HUES48 (cell line): ENCODE measurements at regions not wholly inside any gene's neighbourhood (a gene's known extent, or its start where the extent isn't known, plus 50 kb on each side); places are given as distances from the start of the nearest gene placed in this dataset.

Experiments
- H3K27ac ChIP-seq: one replicate; pipeline ENCODE4 v1.7.0; 2013; ENCODE audit warnings: low read depth, low read length, inconsistent platforms
- H3K27me3 ChIP-seq: 2 replicates; pipeline ENCODE4 v1.6.1; 2013; ENCODE audit warnings: mild to moderate bottlenecking, low read length; ENCODE audit not compliant: control insufficient read depth, insufficient read depth
- H3K36me3 ChIP-seq: 2 replicates; pipeline ENCODE4 v1.6.1; 2013; ENCODE audit warnings: low read length; ENCODE audit not compliant: control insufficient read depth, insufficient read depth
- H3K4me1 ChIP-seq: 2 replicates; pipeline ENCODE4 v1.6.1; 2013; ENCODE audit warnings: mild to moderate bottlenecking, low read length; ENCODE audit not compliant: control insufficient read depth, insufficient read depth
- H3K4me3 ChIP-seq: 2 replicates; pipeline ENCODE4 v1.5.1; 2013; ENCODE audit warnings: mild to moderate bottlenecking, low read depth, low read length
- H3K9ac ChIP-seq: 2 replicates; pipeline ENCODE4 v1.6.1; 2013; ENCODE audit warnings: mild to moderate bottlenecking, low read depth, low read length, moderate library complexity
- H3K9me3 ChIP-seq: 2 replicates; pipeline ENCODE4 v1.6.1; 2013; ENCODE audit warnings: low read length; ENCODE audit not compliant: control insufficient read depth, insufficient read depth

GRCh38 chr6:134866563-134866962 lies 83.3 kb downstream of the ALDH8A1 start:
- no peaks in the 10 kb centered on the region for H3K27me3 ChIP-seq
- H3K4me3 ChIP-seq, result no peak overlapping the region
- H3K4me1 ChIP-seq, result 0 out of 2 replicates have a peak, but pooled peaks cover 3% of the 10 kb centered on the region
- no peaks in the 10 kb centered on the region for H3K9me3 ChIP-seq
- no peaks in the 10 kb centered on the region for H3K36me3 ChIP-seq
- H3K9ac ChIP-seq, result no peak overlapping the region
- H3K27ac ChIP-seq, result no peak overlapping the region

GRCh38 chr6:134864558-134864957 lies 85.3 kb downstream of the ALDH8A1 start:
- no peak overlapping the region for H3K27ac ChIP-seq
- H3K4me3 ChIP-seq, result no peak overlapping the region
- H3K27me3 ChIP-seq, result no peaks in the 10 kb centered on the region
- H3K4me1 ChIP-seq, result no peaks in the 10 kb centered on the region
- H3K9me3 ChIP-seq, result no peaks in the 10 kb centered on the region
- no peaks in the 10 kb centered on the region for H3K36me3 ChIP-seq
- no peak overlapping the region for H3K9ac ChIP-seq

GRCh38 chr6:134863763-134864510 lies 86.0 kb downstream of the ALDH8A1 start:
- Histone ChIP-seq H3K4me3 (no peak overlapping the region), H3K9ac (no peak overlapping the region), H3K27ac (no peak overlapping the region), H3K27me3 (no peaks in the 10 kb centered on the region), H3K4me1 (no peaks in the 10 kb centered on the region), H3K36me3 (no peaks in the 10 kb centered on the region), H3K9me3 (no peaks in the 10 kb centered on the region)

- Histone ChIP-seq H3K4me1 (peaks cover 11% of the 10 kb centered on the region), H3K27me3 (no peaks in the 10 kb centered on the region), H3K9me3 (no peaks in the 10 kb centered on the region), H3K4me3 (no peak overlapping the region), H3K27ac (no peak overlapping the region), H3K9ac (no peak overlapping the region), H3K36me3 (no peaks in the 10 kb centered on the region)
Measured at GRCh38 chr6:134854366-134854765, 95.5 kb downstream of the ALDH8A1 start.

- Histone ChIP-seq H3K4me3 (no peak overlapping the region), H3K27me3 (no peaks in the 10 kb centered on the region), H3K4me1 (peaks cover 11% of the 10 kb centered on the region), H3K27ac (no peak overlapping the region), H3K9ac (no peak overlapping the region), H3K36me3 (no peaks in the 10 kb centered on the region), H3K9me3 (no peaks in the 10 kb centered on the region)
Measured at GRCh38 chr6:134853111-134854055, 96.5 kb downstream of the ALDH8A1 start.

GRCh38 chr6:134851548-134851947 lies 98.4 kb downstream of the ALDH8A1 start:
- Histone ChIP-seq H3K9ac (no peak overlapping the region), H3K27ac (peak overlapping the region; percentile 66), H3K27me3 (no peaks in the 10 kb centered on the region), H3K4me1 (peaks cover 11% of the 10 kb centered on the region), H3K36me3 (no peaks in the 10 kb centered on the region), H3K4me3 (no peak overlapping the region), H3K9me3 (no peaks in the 10 kb centered on the region)

GRCh38 chr6:134850721-134851305 lies 99.1 kb downstream of the ALDH8A1 start:
- peak overlapping the region; percentile 66 for H3K27ac ChIP-seq
- H3K36me3 ChIP-seq, result no peaks in the 10 kb centered on the region
- no peak overlapping the region for H3K9ac ChIP-seq
- no peak overlapping the region for H3K4me3 ChIP-seq
- H3K9me3 ChIP-seq, result no peaks in the 10 kb centered on the region
- H3K27me3 ChIP-seq, result no peaks in the 10 kb centered on the region
- H3K4me1 ChIP-seq, result peaks cover 11% of the 10 kb centered on the region

- Histone ChIP-seq H3K27ac (peak overlapping the region; percentile 66), H3K36me3 (no peaks in the 10 kb centered on the region), H3K4me1 (peaks cover 11% of the 10 kb centered on the region), H3K4me3 (no peak overlapping the region), H3K9me3 (no peaks in the 10 kb centered on the region), H3K27me3 (no peaks in the 10 kb centered on the region), H3K9ac (no peak overlapping the region)
Measured at GRCh38 chr6:134849920-134850447, 99.9 kb downstream of the ALDH8A1 start.

- Histone ChIP-seq H3K36me3 (no peaks in the 10 kb centered on the region), H3K9ac (no peak overlapping the region), H3K4me1 (peaks cover 11% of the 10 kb centered on the region), H3K4me3 (no peak overlapping the region), H3K9me3 (no peaks in the 10 kb centered on the region), H3K27me3 (no peaks in the 10 kb centered on the region), H3K27ac (no peak overlapping the region)
Measured at GRCh38 chr6:134848076-134848475, 101.8 kb downstream of the ALDH8A1 start.

GRCh38 chr6:134846865-134847264 lies 103.0 kb downstream of the ALDH8A1 start:
- Histone ChIP-seq H3K4me3 (no peak overlapping the region), H3K9me3 (no peaks in the 10 kb centered on the region), H3K9ac (no peak overlapping the region), H3K27ac (no peak overlapping the region), H3K27me3 (no peaks in the 10 kb centered on the region), H3K4me1 (peaks cover 11% of the 10 kb centered on the region), H3K36me3 (no peaks in the 10 kb centered on the region)
